Superior temporal gyrus (tissue), 1 donor: ENCODE measurements at regions not wholly inside any gene's neighbourhood (a gene's known extent, or its start where the extent isn't known, plus 50 kb on each side); places are given as distances from the start of the nearest gene placed in this dataset.
"Not testable (repeated sequence)": the region's sequence is repeated elsewhere in the genome, so short reads cannot be mapped to it uniquely, and the experiment has no call there.

ENCODE experiments used
- DNase-seq: peaks from one replicate; pipeline ENCODE4 v3.0.0-alpha.2; 2016; ENCODE audit errors: extremely low spot score

DNA sequence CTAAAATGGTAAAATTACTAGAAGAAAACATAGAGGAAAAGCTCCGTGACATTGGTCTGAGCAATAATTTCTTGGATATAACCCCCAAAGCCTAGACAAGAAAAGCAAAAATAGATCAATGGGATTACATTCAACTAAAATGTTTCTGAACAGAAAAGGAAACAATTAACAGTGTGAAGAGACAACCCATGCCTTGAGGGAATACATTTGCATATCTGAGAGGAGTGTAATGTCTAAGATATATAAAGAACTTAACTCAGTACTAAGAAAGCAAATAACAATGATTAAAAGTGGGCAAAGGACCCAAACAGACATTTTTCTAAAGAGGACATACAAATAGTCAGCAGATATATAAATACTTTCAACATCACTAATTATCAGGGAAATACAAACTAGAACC, 206.2 kb downstream of the VAPA start:
- DNase-seq = no peak

DNA sequence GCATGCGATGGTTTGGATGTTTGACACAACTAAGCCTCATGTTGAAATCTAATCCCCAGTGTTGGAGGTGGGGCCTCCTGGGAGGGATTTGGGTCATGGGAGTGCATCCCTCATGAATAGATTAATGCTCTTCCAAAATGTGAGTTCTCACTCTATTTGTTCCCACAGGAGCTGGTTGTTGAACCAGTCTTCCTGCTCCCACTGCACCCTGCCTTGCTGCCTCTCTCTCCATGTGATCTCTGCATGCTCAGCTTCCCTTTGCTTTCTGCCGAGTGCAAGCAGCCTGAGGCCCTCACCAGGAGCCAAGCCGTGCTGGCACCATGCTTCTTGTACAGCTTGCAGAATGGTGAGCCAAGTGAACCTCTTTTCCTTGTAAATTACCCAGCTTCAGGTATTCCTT, 206.8 kb downstream of the VAPA start:
- DNase-seq = no peak

DNA sequence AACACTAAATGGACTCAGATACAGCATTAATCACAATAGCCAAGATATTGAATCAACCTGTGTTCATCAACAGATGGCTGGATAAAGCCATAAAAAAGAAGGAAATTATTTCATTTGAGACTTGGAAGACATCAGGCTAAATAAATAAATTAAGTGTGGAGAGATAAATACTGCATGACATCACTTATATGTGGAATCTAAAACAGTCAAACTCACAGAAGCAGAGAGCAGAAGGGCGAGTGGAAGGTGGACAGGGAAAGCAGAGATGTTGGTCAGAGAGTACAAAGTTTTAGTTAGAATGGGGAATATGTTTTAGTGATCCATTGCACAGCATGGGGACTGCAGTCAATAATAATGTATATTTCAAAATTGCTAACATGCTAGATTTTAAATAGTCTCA, 207.2 kb downstream of the VAPA start:
- no peak for DNase-seq

DNA sequence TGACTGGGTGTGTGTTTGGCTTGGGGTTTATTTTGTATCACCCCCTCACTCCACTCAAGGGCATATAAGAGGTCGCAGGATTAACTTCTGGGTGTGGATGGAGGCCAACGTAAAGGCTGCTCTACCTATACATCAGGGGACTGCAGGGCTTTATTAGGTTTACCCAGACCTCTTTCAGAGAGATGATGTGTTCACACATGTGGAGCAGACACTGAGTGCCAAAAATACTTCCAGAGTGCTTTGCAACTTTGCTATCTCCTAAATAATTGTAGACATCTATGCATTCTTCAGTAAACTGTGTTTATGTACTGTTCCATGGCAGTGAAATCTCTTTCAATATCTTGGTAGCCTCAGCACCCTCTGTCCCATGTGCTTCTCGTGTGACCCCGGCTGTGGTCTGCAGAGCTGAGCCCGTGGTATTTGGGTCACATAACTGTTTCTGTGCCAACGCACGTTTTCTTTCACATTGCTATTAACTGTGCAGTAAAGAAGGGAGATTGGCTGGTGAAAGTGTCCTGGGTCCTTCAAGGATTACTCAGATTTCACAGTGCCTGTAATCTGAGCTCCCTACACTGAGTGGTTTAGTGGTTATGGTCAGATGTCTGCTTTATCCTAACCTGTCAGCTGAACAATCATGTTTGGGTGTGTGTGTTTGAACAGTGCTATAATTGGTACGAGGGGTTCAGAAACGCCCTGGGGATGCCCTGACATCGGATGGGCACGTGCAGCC, 208.1 kb downstream of the VAPA start:
- no peak for DNase-seq

DNA sequence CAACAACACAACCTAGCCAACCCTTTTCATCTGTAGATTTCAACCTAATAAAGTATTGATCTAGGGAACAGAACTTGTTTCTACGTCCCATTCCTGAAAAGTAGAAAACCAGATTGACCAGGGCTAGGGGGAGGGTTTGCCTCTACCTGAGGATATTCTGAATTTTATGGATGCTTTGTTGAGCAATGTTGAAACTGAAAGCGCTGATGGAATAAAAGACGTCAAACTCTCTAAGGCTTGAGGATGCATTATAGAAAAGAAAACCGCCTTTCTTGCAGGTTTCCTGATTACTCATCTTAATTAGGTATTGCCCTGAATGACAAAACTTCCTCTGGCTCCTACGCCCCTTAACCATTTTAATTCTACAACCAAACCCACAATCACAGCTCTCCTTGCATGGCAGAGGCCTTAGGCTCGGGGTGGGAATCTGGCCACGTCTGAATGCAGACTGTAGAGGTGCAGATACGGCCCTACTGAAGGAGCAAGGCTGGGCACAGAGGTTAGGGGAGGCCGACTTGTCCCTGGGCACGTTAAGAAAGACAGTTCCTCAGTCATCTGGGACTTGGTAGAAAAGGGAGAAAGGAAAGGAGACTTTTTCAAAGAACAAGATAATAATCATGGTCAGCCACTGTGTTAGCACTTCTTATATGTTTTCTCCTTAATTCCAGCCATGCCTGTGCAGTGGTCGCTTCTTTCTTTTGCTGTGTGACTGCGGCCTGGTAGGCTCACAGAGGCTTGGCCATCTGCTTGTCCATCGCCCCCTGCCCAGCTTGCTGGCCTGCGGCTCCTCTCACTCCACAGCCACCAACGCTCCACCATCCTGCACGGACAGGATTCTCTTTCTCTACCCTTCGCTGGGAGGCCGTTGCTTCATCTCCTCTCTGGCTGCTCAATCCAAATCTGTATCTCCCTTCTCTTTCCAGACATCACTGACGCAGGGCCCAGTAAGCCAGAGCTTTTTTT, 209.5 kb downstream of the VAPA start:
- no peak for DNase-seq

DNA sequence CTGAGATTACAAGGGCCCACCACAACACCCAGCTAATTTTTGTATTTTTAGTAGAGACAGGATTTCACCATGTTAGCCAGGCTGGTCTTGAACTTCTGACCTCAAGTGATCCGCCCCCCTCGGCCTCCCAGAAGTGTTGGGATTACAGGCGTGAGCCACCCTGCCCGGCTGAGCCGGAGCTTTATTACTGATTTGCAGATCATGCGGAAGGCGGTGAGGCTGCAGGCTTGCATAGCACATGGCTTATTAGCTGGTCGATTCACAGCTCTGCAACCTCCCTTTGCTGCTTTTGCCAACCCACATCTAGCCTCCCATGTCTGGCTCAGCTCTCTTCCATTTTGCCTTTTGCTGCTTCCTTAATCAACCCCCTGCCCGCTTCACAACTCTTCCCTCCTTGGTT, 210.3 kb downstream of the VAPA start:
- DNase-seq = no peak

DNA sequence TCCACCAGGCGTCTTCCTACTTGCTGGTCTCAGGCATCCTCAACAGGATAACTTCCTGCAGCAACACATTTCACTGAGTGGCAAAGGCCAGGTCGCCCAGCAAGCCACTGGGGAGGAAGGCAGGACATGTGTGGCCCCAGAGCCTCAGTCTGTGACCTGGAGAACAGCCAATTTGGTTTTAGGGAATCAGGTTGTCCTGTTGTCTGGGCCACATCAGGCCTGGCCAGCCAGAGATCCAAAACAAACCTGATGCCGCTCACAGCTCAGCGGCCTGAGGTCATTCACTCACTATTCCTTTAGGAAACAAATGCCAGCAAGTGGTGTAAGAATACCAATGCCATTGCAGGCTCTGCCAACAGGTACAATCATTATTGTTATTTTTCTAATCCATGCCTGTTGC, 210.7 kb downstream of the VAPA start:
- no peak for DNase-seq

DNA sequence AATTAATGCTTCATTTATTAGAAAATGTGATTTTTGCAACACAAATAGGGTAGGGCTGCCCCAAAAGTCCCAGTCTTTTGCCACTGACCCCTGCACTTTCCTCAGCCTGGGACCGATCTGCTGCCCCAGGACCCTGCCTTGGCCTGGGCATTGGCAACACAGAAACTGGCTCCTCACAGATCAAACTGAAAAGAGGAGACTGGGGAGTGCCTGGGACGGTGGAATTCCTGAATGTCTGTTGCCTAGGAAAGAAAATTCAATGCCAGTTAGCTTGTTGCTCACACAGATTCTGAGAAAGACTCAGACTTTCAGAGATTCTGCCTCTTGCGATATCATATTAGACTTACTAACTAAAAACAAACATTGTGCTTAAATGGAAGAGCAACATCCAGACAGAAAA, 211.2 kb downstream of the VAPA start:
- DNase-seq = no peak

DNA sequence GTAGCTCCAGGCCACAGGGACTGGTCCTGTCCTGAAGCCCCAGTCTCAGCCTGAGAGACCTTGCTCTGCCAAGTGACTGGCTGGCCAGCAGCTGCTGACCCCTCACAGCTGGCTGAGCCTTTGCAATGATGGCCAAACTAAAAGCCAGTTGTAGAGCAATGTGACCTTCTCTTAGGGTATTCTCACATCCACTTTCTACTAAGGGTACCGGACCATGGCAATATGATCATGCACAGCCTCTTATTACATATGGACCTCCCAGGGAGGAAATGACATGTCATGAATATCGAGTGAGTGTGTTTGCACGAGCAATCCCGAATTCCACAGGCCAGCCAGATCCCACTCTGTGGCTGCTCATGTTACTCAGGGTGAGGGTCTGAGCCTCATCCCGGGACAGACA, 213.9 kb downstream of the VAPA start:
- DNase-seq = no peak

DNA sequence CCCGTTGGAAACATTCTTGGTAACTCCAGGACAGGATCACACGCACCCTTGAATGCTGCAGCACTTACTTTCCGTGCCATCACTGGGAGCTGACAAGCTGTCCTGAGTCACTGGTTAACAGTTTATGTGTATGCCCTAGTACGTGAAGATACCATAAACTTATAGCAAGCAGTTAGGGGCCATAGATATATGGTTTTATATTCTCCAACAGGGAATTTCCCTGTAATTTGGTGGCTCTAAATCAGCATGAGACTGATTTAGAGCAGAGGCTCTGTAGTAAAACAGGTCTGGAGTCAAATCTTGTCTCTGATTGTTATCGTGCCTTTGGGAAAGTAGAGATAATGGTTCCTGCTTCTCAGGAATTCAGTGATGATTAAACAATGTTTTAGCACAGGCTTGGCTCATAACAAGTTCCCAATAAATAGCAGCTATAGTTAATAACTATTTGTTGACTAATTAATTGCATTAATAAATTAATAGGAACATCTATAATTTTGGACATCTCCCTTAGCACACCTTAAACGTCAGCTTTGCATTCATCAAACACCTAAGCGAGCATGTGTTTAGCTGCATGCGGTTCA, 215.2 kb downstream of the VAPA start:
- DNase-seq = no peak

DNA sequence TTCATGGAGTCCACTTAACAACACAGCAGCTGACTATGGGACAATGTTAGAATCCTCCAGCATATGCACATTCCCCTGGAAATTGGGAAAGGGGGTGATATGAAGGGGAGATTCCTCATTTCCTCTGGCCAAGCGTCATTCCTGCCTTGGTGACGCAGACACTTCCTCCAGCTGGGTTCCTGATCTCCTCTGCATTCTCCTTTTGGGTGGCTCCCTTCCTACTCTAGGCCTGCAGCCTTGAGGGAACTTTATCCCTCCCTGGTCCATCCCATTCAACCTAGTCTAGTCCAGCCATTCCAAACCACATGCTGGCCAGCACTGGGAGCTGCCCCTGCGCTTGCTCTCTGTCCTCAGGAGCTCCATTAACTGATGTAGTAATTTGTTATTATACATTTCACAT, 216.8 kb downstream of the VAPA start:
- no peak for DNase-seq

DNA sequence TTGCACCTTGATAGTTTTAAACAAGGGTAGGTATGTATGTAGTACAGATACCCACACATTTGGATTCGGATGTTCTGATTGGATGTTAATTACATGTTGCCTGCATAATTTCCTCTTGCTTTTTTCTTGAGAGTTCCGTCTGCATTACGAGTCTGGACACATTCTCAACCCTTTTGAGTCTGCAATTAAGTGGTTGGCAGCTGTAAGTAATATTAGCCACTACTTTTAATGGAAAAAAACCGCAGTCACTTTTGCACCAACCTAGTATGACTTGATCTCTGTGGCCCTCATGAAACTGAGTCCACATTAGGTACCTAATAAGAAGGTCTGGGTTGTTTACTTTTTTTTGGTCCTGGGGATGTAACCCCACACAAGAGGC, 217.3 kb downstream of the VAPA start:
- no peak for DNase-seq

DNA sequence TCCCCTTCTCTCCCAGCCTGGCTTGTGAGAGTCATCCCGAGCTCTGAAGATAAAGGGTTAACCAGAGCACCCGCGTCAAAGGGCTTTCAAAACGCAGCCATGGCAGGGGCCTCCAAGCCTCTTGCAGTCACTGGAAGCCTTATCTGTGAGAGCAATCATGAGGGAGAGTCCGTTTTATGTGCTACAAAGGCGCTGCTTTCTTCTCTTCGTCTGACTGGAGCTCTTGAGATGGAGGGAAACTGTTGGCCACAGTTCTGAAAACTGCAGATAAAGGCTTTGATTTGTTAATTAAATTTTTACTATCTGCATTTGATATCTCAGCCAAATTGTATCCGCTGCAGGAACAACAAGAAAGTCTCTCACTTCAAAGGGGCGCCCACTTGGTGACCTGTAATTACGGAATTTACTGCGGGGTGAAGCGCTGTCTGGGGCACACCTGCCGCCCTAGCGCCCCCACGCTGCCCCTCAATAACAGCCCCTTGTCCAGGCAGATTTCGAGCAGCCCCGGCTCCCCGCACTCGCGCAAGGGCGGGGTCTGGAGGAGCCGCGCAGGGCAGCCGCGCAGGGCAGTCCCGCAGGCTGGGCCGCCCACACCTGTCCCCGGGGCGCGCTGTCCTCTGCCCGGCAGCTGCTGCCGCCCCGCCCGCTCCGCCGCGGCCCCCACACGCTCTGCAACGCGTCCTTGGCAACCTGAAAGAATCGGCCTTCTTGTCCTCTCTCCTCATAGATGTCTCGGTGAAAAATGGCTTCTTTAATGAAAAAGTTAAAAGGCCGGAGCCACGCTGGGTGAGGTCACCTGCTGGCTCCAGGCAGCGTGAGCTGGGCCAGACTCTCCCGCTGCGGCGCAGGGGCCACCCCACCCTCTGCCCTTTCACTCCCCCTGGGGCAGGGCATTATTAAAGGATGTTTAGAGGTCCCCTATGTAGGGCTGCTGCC, 217.9 kb downstream of the VAPA start:
- peak; percentile 40 for DNase-seq

DNA sequence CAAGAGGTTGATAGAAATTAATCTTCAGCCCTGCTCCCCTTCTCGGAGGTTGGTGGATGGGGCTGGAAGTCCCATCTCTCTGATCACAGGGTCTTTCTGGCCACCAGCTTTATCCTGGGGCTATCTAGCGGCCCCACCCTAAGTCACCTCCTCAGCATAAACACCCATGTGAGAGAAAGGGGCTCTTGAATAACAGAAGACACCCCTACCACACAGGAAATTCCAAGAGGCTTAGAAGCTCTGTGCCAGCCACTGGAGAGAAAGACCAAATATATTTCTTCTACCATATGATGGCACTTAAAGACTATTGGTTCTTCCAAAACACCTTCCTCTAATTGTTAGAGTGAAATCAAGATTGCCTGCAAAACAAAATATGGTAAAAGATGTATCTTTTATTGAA, 219.7 kb downstream of the VAPA start:
- no peak for DNase-seq

DNA sequence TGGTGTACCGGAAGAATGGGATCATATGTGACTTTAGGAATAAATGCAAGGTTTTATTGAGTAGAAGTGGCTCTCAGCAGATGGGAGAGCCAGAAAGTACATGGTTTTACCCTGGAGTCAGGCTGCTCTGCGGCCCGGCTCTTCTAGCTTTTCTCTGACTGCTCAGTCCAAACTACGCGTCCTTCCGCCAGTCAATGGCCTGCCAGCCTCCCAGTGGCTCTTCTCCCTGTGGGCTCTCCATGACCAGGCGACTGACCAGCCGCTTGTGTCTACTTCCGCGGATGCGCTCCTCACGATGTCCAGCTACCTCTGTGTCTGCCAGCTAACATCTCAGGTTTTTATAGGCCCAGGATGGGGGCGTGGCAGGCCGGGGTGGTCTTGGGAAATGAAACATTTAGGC, 220.4 kb downstream of the VAPA start:
- no peak for DNase-seq

DNA sequence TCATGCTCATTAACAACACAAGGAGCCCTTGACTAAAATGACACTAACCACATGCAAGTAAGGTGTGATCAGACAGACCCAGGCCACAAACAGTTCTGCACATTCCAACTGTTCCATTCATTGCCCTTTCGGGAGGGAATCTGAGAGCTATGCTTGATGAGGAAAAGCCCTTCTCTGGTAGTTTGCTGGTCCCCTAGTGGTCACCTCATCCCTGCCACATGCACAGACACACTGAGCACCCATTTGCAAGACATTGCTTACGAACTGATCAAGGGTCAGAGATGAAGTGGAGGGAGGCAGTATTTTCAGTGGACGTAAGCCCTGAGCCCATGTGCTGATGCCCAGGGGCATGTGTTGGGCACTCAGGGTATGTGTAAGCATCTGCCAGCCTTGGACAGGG, 220.9 kb downstream of the VAPA start:
- not testable (repeated sequence) for DNase-seq

DNA sequence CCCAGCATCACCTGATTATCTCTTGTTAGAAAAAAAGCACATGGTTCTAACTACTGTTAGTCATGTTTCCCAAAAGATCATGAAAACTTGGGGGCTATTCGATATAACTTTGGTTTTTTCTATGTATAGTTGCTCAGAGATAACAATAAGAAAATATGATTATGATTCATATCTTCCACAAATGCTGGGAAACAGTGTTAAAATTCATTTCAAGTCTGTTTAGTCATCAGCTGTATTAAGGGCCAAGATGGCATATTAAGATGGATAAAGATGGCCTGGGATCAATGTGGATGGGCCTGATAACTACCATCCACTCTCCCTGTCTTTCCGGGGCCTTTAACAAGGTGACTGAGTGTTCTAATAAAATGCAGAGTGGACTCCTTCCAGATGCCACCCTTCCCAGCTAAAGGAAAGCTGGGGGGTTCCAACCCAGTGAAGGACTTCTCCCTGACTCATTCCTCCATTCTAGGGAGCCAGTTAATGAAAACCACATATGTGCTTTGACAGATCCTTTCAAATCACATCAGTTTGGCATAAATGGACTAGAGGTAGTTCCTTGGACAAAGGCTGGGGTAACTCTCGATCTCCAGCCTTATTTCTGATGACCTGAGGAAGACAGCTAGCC, 221.6 kb downstream of the VAPA start:
- no peak for DNase-seq

DNA sequence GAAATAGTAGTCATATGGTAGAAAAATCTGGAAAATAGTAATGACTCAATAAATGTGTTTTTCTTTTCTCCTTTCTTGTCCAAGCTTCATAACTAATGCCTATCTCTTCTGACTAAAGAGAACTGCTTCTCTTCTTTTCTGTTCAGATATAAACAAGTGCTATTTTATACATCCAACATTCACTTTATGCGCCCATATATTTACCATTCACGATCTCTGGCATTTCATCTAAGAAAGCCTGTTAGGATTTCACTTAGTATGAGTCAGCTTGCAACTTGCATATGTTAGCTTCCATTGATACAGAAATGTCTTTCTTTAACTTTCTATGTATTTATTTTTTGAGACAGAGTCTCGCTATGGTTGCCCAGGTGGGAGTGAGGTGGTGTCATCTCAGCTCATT, 224.9 kb downstream of the VAPA start:
- no peak for DNase-seq

DNA sequence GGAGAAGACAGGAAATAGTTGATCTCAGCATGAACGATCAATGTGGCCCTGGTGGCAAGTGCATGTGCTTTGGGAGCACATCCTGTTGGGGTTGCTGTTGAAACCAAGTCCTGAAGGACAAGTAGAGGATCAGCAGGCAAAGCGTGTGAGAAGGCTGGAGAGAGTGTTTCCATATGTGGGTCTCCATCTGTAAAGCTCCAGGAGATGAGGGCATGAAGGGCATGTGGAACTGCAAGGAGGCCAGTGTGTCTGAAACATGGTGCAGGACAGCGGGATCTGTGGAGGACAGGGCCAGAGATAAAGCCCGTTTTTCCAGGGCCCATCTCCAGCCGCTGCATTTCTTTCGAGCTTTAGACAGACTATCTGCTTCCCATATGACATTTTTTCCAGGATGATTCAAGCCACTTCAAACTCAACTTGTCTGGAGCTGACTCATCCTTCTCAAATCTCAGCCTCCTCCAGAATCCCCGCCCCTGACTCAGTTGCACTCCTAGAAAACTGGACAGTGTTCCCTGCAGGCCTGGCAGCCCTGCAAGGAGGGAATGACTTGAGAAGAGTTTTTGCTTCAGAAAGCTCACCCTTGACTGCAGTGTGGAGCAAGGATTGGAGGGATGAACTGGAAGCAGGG, 226.1 kb downstream of the VAPA start:
- DNase-seq = no peak

DNA sequence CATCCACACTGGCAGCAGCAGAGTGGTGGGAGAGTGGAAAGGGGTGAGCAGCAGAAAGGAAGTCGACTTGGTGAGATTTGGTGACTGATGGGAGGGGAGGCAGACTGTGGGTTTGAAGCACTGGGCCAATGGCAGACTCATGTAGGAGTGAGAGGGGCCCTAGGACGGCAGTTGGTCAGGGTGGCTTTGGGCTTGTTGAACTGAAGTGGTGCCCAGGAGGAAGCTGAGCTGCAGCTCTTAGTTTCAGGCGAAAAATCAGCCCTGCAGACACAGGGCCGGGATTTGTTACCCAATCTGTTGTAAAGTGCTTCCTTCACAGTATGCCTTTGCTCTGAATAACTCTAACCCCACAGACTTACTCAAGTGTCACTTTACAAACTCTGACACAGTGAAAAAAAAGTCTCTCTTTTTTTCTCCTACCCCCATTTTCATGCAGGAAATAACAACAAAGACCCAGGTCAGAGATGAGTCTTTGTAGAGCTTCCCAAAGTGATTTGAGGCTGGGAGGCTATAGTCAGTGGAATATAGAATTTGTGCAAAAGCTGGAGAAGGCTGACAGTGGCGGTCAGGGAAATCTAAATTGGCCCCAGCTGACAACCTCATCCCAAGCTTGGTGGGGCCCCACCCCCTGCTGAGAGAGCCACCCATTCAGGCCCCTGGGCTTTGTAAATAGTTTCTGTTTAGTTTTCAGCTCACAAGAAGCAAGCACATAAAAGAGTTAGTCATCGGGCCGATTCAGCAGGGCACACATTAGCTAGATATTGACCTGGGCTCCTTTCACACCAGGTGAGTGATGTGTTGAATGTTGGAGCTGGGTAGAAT, 226.9 kb downstream of the VAPA start:
- no peak for DNase-seq
